ENCODE measurements at regions not wholly inside any gene's neighbourhood (a gene's known extent, or its start where the extent isn't known, plus 50 kb on each side); places are given as distances from the start of the nearest gene placed in this dataset.

DNA sequence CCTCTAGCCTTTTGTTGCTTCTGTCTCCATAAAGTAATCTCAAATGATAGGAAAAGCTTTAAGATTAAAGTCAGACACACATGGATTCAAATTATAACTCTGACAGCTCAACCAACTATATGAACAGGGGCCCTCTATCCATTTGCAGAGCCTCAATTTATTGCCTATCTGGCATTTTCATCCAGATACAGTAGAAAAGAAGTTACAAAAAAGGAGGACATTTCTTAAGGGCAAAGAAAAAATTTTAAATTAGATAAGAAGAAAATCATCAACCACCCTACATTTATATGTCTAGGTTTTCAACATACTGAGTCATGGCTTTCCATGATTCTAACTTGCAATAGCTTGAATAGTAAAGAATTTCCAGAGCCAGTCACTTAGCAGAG is 567.2 kb downstream of the CAAP1 start:
- TF ChIP-seq, protein P1, sequence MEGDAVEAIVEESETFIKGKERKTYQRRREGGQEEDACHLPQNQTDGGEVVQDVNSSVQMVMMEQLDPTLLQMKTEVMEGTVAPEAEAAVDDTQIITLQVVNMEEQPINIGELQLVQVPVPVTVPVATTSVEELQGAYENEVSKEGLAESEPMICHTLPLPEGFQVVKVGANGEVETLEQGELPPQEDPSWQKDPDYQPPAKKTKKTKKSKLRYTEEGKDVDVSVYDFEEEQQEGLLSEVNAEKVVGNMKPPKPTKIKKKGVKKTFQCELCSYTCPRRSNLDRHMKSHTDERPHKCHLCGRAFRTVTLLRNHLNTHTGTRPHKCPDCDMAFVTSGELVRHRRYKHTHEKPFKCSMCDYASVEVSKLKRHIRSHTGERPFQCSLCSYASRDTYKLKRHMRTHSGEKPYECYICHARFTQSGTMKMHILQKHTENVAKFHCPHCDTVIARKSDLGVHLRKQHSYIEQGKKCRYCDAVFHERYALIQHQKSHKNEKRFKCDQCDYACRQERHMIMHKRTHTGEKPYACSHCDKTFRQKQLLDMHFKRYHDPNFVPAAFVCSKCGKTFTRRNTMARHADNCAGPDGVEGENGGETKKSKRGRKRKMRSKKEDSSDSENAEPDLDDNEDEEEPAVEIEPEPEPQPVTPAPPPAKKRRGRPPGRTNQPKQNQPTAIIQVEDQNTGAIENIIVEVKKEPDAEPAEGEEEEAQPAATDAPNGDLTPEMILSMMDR (IDR thresholded peaks at IDR 0.05; ENCODE audit: insufficient read depth, low read depth, low read length): no peak
- TF ChIP-seq EZH2 (IDR thresholded peaks at IDR 0.05; ENCODE audit: insufficient read depth, low read length): no peak
